ENCODE measurements at regions not wholly inside any gene's neighbourhood (a gene's known extent, or its start where the extent isn't known, plus 50 kb on each side); places are given as distances from the start of the nearest gene placed in this dataset.

GRCh38 chr15:37628507-37628906 lies 305.9 kb upstream of the TMCO5A start:
- no peak for TF ChIP-seq CTCF (IDR thresholded peaks at IDR 0.05; ENCODE audit: low read depth, low read length, missing control alignments)
- in situ Hi-C loops (cut with HindIII; ENCODE audit: low pct_ligation_motif_present, low sequenced_read_pairs): no loop called here
- Histone ChIP-seq H3K27ac (no peak overlapping the region), H3K4me3 (ENCODE audit: low read depth, low read length) (no peak overlapping the region), H3K27me3 (replicated peaks) (no peaks in the 10 kb centered on the region), H3K36me3 (replicated peaks) (no peaks in the 10 kb centered on the region)
- no peak for DNase-seq

GRCh38 chr15:37636736-37637135 lies 297.7 kb upstream of the TMCO5A start:
- Histone ChIP-seq H3K27me3 (replicated peaks) (no peaks in the 10 kb centered on the region), H3K36me3 (replicated peaks) (no peaks in the 10 kb centered on the region), H3K27ac (no peak overlapping the region), H3K4me3 (ENCODE audit: low read depth, low read length) (no peak overlapping the region)
- in situ Hi-C loops (cut with HindIII; ENCODE audit: low pct_ligation_motif_present, low sequenced_read_pairs): no loop called here
- no peak for TF ChIP-seq CTCF (IDR thresholded peaks at IDR 0.05; ENCODE audit: low read depth, low read length, missing control alignments)
- DNase-seq: no peak

- DNase-seq: no peak
- H3K27ac ChIP-seq: no peak overlapping the region
- H3K36me3 ChIP-seq (replicated peaks): no peaks in the 10 kb centered on the region
- in situ Hi-C loops (cut with HindIII; ENCODE audit: low pct_ligation_motif_present, low sequenced_read_pairs): no loop called here
- no peaks in the 10 kb centered on the region for H3K27me3 ChIP-seq (replicated peaks)
- H3K4me3 ChIP-seq (ENCODE audit: low read depth, low read length): no peak overlapping the region
- no peak for TF ChIP-seq CTCF (IDR thresholded peaks at IDR 0.05; ENCODE audit: low read depth, low read length, missing control alignments)
Observed at GRCh38 chr15:37638116-37638515, 296.3 kb upstream of the TMCO5A start.

- Histone ChIP-seq H3K27ac (no peak overlapping the region), H3K4me3 (ENCODE audit: low read depth, low read length) (no peak overlapping the region), H3K36me3 (replicated peaks) (no peaks in the 10 kb centered on the region), H3K27me3 (replicated peaks) (no peaks in the 10 kb centered on the region)
- TF ChIP-seq CTCF (IDR thresholded peaks at IDR 0.05; ENCODE audit: low read depth, low read length, missing control alignments): no peak
- no peak for DNase-seq
- in situ Hi-C loops (cut with HindIII; ENCODE audit: low pct_ligation_motif_present, low sequenced_read_pairs): no loop called here
Observed at GRCh38 chr15:37638691-37639090, 295.7 kb upstream of the TMCO5A start.

- Histone ChIP-seq H3K27ac (no peak overlapping the region), H3K27me3 (replicated peaks) (no peaks in the 10 kb centered on the region), H3K36me3 (replicated peaks) (no peaks in the 10 kb centered on the region), H3K4me3 (ENCODE audit: low read depth, low read length) (no peak overlapping the region)
- no peak for TF ChIP-seq CTCF (IDR thresholded peaks at IDR 0.05; ENCODE audit: low read depth, low read length, missing control alignments)
- in situ Hi-C loops (cut with HindIII; ENCODE audit: low pct_ligation_motif_present, low sequenced_read_pairs): no loop called here
- DNase-seq: peak; percentile 14
Observed at GRCh38 chr15:37652646-37653417, 281.6 kb upstream of the TMCO5A start.

- Histone ChIP-seq H3K4me3 (ENCODE audit: low read depth, low read length) (no peak overlapping the region), H3K27ac (no peak overlapping the region), H3K27me3 (replicated peaks) (no peaks in the 10 kb centered on the region), H3K36me3 (replicated peaks) (no peaks in the 10 kb centered on the region)
- no peak for TF ChIP-seq CTCF (IDR thresholded peaks at IDR 0.05; ENCODE audit: low read depth, low read length, missing control alignments)
- in situ Hi-C loops (cut with HindIII; ENCODE audit: low pct_ligation_motif_present, low sequenced_read_pairs): no loop called here
- no peak for DNase-seq
Observed at GRCh38 chr15:37678124-37678523, 256.3 kb upstream of the TMCO5A start.

All from brain microvascular endothelial cell (primary cell).